ENCODE measurements at regions not wholly inside any gene's neighbourhood (a gene's known extent, or its start where the extent isn't known, plus 50 kb on each side); places are given as distances from the start of the nearest gene placed in this dataset.
"Not testable (repeated sequence)": the region's sequence is repeated elsewhere in the genome, so short reads cannot be mapped to it uniquely, and the experiment has no call there.

DNA sequence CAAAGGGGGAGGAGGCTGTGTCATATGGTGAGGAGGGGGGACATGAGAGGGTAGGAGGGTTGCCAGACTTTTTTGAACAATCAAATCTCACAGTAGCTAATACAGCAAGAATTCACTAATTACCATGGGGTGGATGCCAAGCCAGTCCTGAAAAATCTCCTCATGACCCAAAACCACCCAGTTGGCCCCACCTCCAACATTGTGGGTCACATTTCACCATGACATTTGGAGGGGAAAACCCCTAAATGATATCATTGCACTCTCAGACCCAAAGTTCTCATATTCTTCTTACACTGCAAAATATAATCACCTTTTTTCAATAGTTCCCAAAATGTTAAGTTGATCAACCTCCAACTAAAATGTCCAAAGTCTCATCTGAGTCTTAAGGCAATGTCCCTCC lies 666.3 kb downstream of the TMEM121 start:
- ATAC-seq; DNase-seq (ENCODE audit: low spot score): not testable (repeated sequence)

- not testable (repeated sequence) for DNase-seq (ENCODE audit: low spot score); ATAC-seq
Observed at GRCh38 chr14:106196459-106196858, 670.1 kb downstream of the TMEM121 start.

DNA sequence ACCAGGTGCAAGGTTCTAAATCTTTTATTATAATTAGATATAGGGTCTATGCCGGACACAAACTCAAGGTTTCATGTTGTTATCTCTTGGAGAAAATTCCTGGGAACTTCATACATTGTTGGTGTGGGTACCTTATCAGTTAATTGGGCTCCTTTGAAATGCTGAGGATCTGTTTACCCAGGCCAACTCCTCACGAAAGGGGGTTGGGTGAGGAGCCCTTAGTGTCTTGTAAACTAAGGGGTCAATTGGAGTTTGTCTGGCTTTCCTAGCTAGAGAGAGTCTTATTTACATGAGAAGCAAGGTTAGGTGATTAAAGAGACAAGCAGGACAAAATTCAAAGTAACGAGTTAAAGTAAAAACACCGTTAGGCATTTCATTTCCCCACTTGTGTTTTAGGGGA lies 670.9 kb downstream of the TMEM121 start:
- ATAC-seq; DNase-seq (ENCODE audit: low spot score): not testable (repeated sequence)

DNA sequence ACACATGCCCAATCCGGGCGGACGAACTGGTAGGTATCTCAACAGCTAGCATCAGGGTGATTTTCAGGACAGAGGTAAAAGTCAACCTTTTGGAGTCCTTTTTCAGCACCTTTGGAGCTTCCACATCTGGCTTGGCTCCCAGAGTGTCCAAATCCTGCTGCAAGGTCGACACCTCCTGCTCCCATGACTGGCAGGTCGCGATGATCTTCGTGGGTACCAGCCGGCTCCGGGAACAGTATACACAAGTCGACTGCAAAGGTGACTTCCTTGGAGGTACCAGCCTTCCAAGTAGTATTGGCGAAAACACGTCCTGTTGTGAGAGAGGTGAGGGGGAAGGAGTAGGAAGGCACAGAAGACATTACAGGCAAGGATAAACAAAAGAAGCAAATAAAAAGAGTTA lies 672.7 kb downstream of the TMEM121 start:
- no peak for ATAC-seq
- no peak for DNase-seq (ENCODE audit: low spot score)

DNA sequence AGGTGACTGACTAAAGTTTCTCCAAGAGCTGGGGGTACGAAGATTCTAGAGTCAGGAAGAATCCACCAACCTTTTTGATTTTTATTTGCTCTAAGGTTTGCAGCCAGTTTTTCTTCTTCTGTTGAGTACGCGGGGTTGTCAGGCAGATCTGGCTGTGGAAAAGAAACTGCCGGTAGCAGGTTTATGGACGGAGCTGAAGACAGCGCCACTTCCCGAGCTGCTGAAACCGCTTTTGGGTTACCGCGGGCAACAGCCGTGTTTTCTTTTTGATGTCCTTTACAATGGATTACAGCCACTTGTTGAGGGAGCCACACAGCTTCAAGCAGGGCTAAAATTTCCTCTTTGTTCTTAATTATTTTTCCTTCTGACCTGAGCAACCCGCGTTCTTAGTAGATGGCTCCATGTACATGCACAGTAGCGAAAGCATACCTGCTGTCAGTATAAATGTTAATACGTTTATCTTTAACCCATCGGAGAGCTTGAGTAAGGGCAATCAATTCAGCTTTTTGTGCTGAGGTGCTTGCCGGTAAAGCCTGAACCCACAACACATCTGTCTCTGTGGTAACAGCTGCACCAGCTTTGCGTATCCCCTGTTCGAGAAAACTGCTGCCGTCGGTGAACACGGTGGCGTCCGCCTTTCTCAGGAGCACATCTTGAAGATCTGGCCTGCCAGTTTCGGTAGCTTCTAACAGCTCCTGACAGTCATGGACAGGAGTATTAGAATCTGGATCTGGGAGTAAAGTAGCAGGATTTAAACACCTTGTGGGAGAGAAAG lies 674.3 kb downstream of the TMEM121 start:
- ATAC-seq (no peak), DNase-seq (ENCODE audit: low spot score) (no peak)

- ATAC-seq (no peak), DNase-seq (ENCODE audit: low spot score) (no peak)
Observed at GRCh38 chr14:106201376-106201775, 675.0 kb downstream of the TMEM121 start.

DNA sequence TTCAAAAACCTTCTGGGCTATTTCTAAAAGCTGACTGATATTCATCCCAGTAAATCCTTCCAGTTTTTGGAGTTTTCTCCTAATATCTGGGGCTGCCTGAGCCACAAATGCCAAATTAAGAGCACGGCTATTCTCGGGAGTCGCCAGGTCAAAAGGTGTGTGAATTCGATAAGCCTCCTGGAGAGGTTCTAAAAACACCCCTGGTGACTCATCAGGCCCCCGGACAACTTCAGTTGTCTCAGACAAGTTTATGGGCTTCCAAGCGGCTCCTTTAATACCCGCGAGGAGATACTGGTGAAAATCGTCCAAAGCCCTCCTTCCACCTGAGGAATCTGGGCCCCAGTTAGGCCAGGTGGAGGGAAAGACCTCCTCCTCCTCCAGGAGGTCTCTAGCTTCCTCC lies 677.1 kb downstream of the TMEM121 start:
- DNase-seq (ENCODE audit: low spot score) (no peak), ATAC-seq (no peak)

DNA sequence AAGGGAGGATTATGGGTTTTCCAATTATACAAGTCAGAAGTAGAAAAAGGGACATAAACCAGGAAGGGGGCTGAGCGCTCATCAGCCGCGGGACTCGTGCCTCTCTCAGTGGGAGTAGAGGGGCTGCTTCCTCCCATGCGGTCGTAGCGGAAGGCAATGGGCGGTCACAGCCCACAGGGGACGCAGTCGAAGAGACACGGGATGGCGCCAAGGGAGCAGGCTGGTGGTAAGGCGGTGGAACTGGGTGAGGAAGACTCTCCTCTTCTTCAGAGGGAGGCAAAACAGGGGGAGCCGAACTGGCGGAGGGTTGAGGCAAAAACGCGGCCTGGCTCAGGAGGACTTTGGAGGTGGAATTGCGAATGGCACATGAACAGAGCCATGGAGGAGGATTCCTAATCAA lies 677.7 kb downstream of the TMEM121 start:
- DNase-seq (ENCODE audit: low spot score) (no peak), ATAC-seq (no peak)

DNA sequence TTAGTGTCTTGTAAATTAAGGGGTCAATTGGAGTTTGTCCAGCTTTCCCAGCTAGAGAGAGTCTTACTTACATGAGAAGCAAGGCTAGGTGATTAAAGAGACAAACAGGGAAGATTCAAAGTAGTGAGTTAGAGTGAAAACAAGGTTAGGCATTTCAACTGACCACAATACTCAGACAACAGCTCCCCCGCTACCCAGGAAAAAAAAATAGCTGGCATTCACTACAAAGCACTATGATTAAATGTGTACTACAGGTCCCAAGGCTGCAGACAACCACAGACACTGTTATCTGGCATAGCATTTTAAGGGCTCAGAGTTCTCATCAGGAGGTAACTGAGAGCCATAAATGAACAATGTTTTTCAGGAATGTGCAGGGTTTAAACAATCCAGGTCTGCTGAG lies 680.9 kb downstream of the TMEM121 start:
- ATAC-seq, result no peak
- no peak for DNase-seq (ENCODE audit: low spot score)

DNA sequence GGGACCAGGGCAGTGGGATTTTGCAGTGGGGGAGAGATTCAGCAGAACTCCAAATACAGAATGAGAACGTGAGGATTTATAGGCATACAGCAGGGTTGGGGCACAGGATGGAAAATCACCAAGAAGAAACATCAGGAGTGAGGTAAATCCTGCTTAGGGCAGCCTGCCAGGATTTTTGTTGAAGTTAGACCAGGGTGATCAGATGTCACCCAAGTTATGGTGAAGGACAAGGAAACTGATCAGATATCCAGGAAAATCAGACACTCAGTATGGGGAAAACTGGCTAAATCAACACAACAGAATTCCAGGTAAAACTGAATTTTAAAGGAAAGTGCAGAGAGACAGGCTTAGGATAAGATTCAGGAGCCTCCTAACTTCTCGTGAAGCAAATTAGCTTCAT lies 682.4 kb downstream of the TMEM121 start:
- ATAC-seq (no peak), DNase-seq (ENCODE audit: low spot score) (no peak)

GRCh38 chr14:106209755-106210154 lies 683.4 kb downstream of the TMEM121 start:
- ATAC-seq (peak; percentile 30), DNase-seq (ENCODE audit: low spot score) (no peak)

- no peak for DNase-seq (ENCODE audit: low spot score)
- ATAC-seq, result no peak
Observed at GRCh38 chr14:106210650-106211049, 684.3 kb downstream of the TMEM121 start.

- DNase-seq (ENCODE audit: low spot score) (no peak), ATAC-seq (no peak)
Observed at GRCh38 chr14:106211334-106211900, 685.0 kb downstream of the TMEM121 start.

GRCh38 chr14:106215229-106215628 lies 688.8 kb downstream of the TMEM121 start:
- DNase-seq (ENCODE audit: low spot score) (no peak), ATAC-seq (no peak)

DNA sequence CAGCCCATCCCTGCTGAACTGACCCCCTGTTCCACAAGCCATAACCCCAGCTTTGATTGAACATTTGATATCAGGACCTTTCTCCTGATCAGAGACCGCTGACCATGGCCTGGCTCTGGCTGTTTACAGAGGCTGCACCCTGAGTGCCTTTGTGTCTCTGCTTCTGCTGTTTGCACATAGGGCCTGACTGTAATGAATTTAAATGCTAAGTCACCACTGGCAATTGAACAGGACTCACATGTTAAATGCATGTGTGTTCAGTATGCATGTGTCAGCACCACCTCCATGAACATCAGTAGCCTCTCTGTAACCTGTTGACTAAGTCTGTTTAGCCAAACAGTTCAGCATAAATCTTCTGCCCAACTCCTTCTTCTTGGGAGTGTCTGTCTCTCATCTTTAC lies 690.3 kb downstream of the TMEM121 start:
- ATAC-seq (no peak), DNase-seq (ENCODE audit: low spot score) (no peak)

DNA sequence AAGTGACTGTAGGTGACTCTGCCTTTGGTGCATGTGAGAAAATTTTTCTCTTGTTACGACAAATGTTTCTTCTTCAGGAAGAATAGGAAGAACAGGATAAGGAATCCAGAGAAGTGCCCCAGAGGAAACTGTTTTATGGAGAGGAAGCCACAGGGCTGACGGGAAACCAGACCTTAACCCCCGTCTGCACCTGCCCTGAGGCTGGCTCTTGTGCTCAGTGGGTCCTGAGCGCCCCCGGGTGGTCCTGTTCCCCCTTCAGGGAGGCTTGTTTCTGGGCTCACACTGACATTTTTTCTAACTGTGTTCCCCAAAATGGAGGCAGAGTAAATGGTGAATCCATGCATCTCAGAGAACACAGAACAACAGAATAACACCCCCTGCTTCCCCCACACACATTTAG lies 691.8 kb downstream of the TMEM121 start:
- no peak for DNase-seq (ENCODE audit: low spot score)
- ATAC-seq, result no peak

- ATAC-seq (no peak), DNase-seq (ENCODE audit: low spot score) (no peak)
Observed at GRCh38 chr14:106222311-106222710, 695.9 kb downstream of the TMEM121 start.

- DNase-seq (ENCODE audit: low spot score) (no peak), ATAC-seq (no peak)
Observed at GRCh38 chr14:106222731-106223130, 696.3 kb downstream of the TMEM121 start.

- DNase-seq (ENCODE audit: low spot score), result no peak
- peak; percentile 57 for ATAC-seq
Observed at GRCh38 chr14:106227793-106228192, 701.4 kb downstream of the TMEM121 start.

- ATAC-seq (no peak), DNase-seq (ENCODE audit: low spot score) (no peak)
Observed at GRCh38 chr14:106228541-106229158, 702.3 kb downstream of the TMEM121 start.

- ATAC-seq (no peak), DNase-seq (ENCODE audit: low spot score) (no peak)
Observed at GRCh38 chr14:106230071-106230470, 703.7 kb downstream of the TMEM121 start.

- not testable (repeated sequence) for ATAC-seq; DNase-seq (ENCODE audit: low spot score)
Observed at GRCh38 chr14:106233191-106233590, 706.8 kb downstream of the TMEM121 start.

Data from left lobe of liver (tissue), 2 donors.